PFSK-1 (cell line): ENCODE measurements at regions not wholly inside any gene's neighbourhood (a gene's known extent, or its start where the extent isn't known, plus 50 kb on each side); places are given as distances from the start of the nearest gene placed in this dataset.

Experiments
- FOXP2 ChIP-seq: optimal IDR thresholded peaks from 2 replicates; pipeline ENCODE3; 2011; ENCODE audit warnings: borderline replicate concordance, control low read depth, inconsistent platforms; ENCODE audit not compliant: insufficient read depth; ENCODE audit errors: extremely low read length, extremely low read depth
- POLR2AphosphoS5 ChIP-seq: IDR thresholded peaks from 2 replicates; pipeline ENCODE4 v1.6.1; 2012; ENCODE audit warnings: low read depth, mild to moderate bottlenecking, control low read depth, low read length, moderate library complexity
- SIN3A ChIP-seq: IDR thresholded peaks from 2 replicates; pipeline ENCODE4 v1.6.1; 2012; ENCODE audit warnings: mild to moderate bottlenecking, low read length, moderate library complexity, borderline replicate concordance; ENCODE audit not compliant: insufficient read depth
- TAF1 ChIP-seq: IDR thresholded peaks from 2 replicates; pipeline ENCODE4 v1.6.1; 2012; ENCODE audit warnings: low read length, control low read depth, borderline replicate concordance; ENCODE audit not compliant: insufficient read depth
- TF ChIP-seq, protein P1 (sequence below), 2 experiments: IDR thresholded peaks; 2 replicates each; pipeline versions ENCODE4 v1.6.1 to v1.8.0; 2011 to 2012; ENCODE audit warnings: low read depth in 2 of 2, low read length in 2 of 2, control low read depth in 1 of 2, inconsistent platforms in 1 of 2, mild to moderate bottlenecking in 1 of 2, moderate library complexity in 1 of 2; ENCODE audit not compliant: insufficient read depth in 1 of 2

DNA sequence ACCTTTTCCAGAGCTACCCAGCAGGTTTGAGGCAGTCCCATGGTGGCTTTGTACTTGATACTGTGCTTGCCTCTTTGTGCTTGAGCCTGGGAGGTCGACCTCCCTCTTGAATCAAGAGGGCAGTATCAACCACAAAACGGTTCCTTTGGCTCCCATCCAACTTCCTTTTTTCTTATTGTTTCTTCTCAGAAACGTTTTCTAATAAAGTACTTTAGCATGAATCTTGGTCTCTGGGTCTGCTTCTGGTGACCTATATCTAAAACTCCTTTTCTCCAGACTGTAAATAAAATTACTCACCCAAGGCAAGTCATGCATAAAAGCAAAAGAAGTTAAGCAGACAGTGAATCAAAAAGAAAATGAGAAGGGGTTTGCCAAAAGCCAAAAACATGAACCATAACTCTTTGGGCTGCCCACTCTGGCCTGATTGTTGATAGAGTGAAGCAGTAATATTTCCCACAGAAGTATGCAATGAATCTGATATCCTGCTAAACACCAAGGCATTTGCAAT is 112.2 kb upstream of the SLC4A7 start:
- TF ChIP-seq TAF1 (no peak), FOXP2 (no peak), SIN3A (no peak), POLR2AphosphoS5 (no peak)
- TF ChIP-seq, protein P1, sequence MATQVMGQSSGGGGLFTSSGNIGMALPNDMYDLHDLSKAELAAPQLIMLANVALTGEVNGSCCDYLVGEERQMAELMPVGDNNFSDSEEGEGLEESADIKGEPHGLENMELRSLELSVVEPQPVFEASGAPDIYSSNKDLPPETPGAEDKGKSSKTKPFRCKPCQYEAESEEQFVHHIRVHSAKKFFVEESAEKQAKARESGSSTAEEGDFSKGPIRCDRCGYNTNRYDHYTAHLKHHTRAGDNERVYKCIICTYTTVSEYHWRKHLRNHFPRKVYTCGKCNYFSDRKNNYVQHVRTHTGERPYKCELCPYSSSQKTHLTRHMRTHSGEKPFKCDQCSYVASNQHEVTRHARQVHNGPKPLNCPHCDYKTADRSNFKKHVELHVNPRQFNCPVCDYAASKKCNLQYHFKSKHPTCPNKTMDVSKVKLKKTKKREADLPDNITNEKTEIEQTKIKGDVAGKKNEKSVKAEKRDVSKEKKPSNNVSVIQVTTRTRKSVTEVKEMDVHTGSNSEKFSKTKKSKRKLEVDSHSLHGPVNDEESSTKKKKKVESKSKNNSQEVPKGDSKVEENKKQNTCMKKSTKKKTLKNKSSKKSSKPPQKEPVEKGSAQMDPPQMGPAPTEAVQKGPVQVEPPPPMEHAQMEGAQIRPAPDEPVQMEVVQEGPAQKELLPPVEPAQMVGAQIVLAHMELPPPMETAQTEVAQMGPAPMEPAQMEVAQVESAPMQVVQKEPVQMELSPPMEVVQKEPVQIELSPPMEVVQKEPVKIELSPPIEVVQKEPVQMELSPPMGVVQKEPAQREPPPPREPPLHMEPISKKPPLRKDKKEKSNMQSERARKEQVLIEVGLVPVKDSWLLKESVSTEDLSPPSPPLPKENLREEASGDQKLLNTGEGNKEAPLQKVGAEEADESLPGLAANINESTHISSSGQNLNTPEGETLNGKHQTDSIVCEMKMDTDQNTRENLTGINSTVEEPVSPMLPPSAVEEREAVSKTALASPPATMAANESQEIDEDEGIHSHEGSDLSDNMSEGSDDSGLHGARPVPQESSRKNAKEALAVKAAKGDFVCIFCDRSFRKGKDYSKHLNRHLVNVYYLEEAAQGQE (IDR thresholded peaks at IDR 0.05; ENCODE audit: insufficient read depth in 1 of 2, low read depth in 2 of 2, low read length in 2 of 2), result no peak

DNA sequence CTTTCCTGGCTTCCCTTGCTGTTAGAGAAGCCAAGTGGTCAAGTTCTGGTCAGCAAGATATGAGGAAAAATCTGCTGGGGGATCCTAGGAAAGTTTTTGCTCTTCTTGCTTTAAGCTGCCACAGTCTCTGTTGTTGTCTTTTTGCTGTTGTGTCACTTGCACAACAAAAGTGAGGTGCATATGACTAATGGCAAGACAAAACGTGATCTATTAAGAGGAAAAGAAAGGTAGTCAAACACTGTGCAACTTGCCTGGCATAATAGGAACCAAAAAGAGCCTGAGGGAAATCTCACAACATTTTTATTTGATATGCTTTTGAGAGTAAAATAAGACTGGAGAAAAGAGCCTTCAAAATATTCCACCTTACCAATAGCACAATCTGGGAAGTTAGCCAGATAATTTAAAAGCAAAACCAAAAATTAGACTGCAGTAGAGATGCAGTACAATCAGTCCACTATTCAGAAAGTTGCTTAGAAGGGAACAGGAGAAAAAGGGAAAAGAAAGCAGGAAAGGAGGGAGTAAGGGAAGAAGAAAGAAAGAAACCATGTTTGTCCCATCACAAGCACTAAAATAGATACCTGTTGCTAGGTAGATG is 110.0 kb upstream of the SLC4A7 start:
- TF ChIP-seq SIN3A, result no peak
- no peak for TF ChIP-seq POLR2AphosphoS5
- TF ChIP-seq FOXP2, result no peak
- no peak for TF ChIP-seq TAF1
- TF ChIP-seq, protein P1 (IDR thresholded peaks at IDR 0.05; ENCODE audit: insufficient read depth in 1 of 2, low read depth in 2 of 2, low read length in 2 of 2), result no peak

DNA sequence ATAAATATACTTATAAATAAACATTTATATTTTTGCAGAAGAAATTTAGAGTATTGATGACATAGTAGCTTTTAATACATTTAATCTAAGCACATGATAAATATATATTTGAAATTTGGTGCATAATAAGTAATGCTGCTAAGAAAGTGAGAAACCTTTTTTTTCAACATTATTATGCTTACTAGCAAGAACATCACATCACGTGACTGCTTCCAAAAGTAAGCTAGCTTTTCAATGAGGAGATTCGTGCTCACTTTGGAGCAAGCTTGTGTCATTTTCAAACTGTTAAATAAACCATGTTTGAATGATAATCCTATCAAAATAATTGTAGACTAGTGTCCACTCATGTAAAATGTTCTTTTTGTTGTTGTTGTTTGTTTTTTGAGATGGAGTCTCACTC is 109.0 kb upstream of the SLC4A7 start:
- TF ChIP-seq FOXP2, result no peak
- no peak for TF ChIP-seq TAF1
- TF ChIP-seq POLR2AphosphoS5, result no peak
- no peak for TF ChIP-seq SIN3A
- TF ChIP-seq, protein P1 (IDR thresholded peaks at IDR 0.05; ENCODE audit: insufficient read depth in 1 of 2, low read depth in 2 of 2, low read length in 2 of 2), result no peak

- TF ChIP-seq, protein P1 (IDR thresholded peaks at IDR 0.05; ENCODE audit: insufficient read depth in 1 of 2, low read depth in 2 of 2, low read length in 2 of 2), result no peak
- TF ChIP-seq SIN3A, result no peak
- TF ChIP-seq TAF1, result no peak
- TF ChIP-seq POLR2AphosphoS5, result no peak
- TF ChIP-seq FOXP2, result no peak
Observed at GRCh38 chr3:27591312-27592210, 107.4 kb upstream of the SLC4A7 start.
